ENCODE measurements at regions not wholly inside any gene's neighbourhood (a gene's known extent, or its start where the extent isn't known, plus 50 kb on each side); places are given as distances from the start of the nearest gene placed in this dataset.

GRCh38 chr6:137673603-137674002 is 179.4 kb upstream of the OLIG3 start:
- TF ChIP-seq CTCF (IDR thresholded peaks at IDR 0.05 in 4 of 5, conservative IDR thresholded peaks at IDR 0.05 in 1 of 5) (no peak), POLR2A (IDR thresholded peaks at IDR 0.05) (no peak)
